ENCODE measurements at regions not wholly inside any gene's neighbourhood (a gene's known extent, or its start where the extent isn't known, plus 50 kb on each side); places are given as distances from the start of the nearest gene placed in this dataset.

GRCh38 chr1:80023358-80023757 is 1016.8 kb upstream of the ADGRL4 start:
- DNase-seq (ENCODE audit: extremely low spot score), result no peak
- no peaks in the 10 kb centered on the region for H3K4me1 ChIP-seq
- TF ChIP-seq EP300 (IDR thresholded peaks at IDR 0.05), result no peak
- no peak for TF ChIP-seq POLR2A (IDR thresholded peaks at IDR 0.05; ENCODE audit: low read depth)
- TF ChIP-seq POLR2AphosphoS5 (IDR thresholded peaks at IDR 0.05), result no peak
- no peak for TF ChIP-seq CTCF (IDR thresholded peaks at IDR 0.05)
- no peaks in the 10 kb centered on the region for H3K9me3 ChIP-seq
- no peak overlapping the region for H3K27ac ChIP-seq (replicated peaks in 1 of 4)
- no peaks in the 10 kb centered on the region for H3K36me3 ChIP-seq
- 95% methylated on average over 1 of the region's 1 CpG for WGBS
- H3K27me3 ChIP-seq, result no peaks in the 10 kb centered on the region
- H3K4me3 ChIP-seq, result no peak overlapping the region
- intact Hi-C loops (cut with DNase I), result no loop called here

DNA sequence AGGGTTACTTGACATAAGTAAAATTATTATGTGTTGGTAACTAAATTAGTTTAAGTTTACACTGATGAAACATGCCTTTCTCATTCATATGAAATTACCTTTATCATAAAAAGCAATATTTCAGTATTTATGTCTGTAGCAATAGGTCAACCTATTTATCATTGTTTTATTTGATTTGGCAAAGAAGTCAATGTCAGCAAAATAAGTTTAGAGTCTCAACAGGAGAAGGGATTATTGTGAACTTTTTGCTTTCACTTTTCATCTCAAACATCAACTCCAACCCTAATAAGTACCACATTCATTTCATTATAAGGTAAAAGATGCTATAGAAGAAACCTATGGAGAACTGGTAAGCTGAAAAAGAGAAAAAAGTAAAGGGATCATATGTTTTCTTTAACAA is 1015.4 kb upstream of the ADGRL4 start:
- Histone ChIP-seq H3K9me3 (no peaks in the 10 kb centered on the region), H3K4me3 (no peak overlapping the region), H3K27ac (replicated peaks in 1 of 4) (no peak overlapping the region), H3K36me3 (no peaks in the 10 kb centered on the region), H3K27me3 (no peaks in the 10 kb centered on the region), H3K4me1 (no peaks in the 10 kb centered on the region)
- TF ChIP-seq POLR2AphosphoS5 (IDR thresholded peaks at IDR 0.05) (no peak), POLR2A (IDR thresholded peaks at IDR 0.05; ENCODE audit: low read depth) (no peak), CTCF (IDR thresholded peaks at IDR 0.05) (no peak), EP300 (IDR thresholded peaks at IDR 0.05) (no peak)
- no peak for DNase-seq (ENCODE audit: extremely low spot score)
- intact Hi-C loops (cut with DNase I), result no loop called here

DNA sequence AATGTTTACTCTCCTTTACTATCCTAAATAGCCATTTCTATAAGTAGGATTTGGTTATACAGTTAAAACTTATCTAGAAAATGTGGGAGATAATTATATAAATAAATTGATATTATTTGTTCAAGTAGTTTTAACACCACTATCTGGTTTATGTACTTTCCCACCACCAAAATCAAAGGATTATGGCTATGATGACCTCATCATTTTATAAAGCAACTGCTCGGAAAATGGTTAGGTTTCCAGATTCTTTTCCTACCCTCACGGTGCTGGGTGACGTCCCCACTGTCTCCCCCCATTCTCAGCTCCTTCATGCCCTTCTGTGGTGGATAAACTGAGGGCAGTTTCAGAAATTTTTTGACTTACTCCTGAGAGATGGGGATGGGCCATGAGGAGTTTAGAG is 1011.8 kb upstream of the ADGRL4 start:
- TF ChIP-seq EP300 (IDR thresholded peaks at IDR 0.05) (no peak), POLR2A (IDR thresholded peaks at IDR 0.05; ENCODE audit: low read depth) (no peak), CTCF (IDR thresholded peaks at IDR 0.05) (no peak), POLR2AphosphoS5 (IDR thresholded peaks at IDR 0.05) (no peak)
- H3K4me3 ChIP-seq, result no peak overlapping the region
- intact Hi-C loops (cut with DNase I), result no loop called here
- H3K27ac ChIP-seq (replicated peaks in 1 of 4), result no peak overlapping the region
- H3K9me3 ChIP-seq, result no peaks in the 10 kb centered on the region
- no peaks in the 10 kb centered on the region for H3K4me1 ChIP-seq
- no peak for DNase-seq (ENCODE audit: extremely low spot score)
- H3K36me3 ChIP-seq, result no peaks in the 10 kb centered on the region
- WGBS, result 93% methylated on average over 3 of the region's 3 CpGs
- H3K27me3 ChIP-seq, result no peaks in the 10 kb centered on the region

- H3K36me3 ChIP-seq, result no peaks in the 10 kb centered on the region
- H3K27ac ChIP-seq (replicated peaks in 1 of 4), result no peak overlapping the region
- no peak for DNase-seq (ENCODE audit: extremely low spot score)
- WGBS, result 94% methylated on average over 1 of the region's 1 CpG
- H3K27me3 ChIP-seq, result no peaks in the 10 kb centered on the region
- intact Hi-C loops (cut with DNase I), result no loop called here
- peaks cover 0 to 6% (median 0%) of the 10 kb centered on the region in 4 donors for H3K4me1 ChIP-seq
- TF ChIP-seq POLR2AphosphoS5 (IDR thresholded peaks at IDR 0.05) (no peak), EP300 (IDR thresholded peaks at IDR 0.05) (no peak), POLR2A (IDR thresholded peaks at IDR 0.05; ENCODE audit: low read depth) (no peak), CTCF (IDR thresholded peaks at IDR 0.05) (no peak)
- no peaks in the 10 kb centered on the region for H3K9me3 ChIP-seq
- no peak overlapping the region for H3K4me3 ChIP-seq
Observed at GRCh38 chr1:80008934-80009333, 1002.4 kb upstream of the ADGRL4 start.

GRCh38 chr1:80003250-80003649 is 996.7 kb upstream of the ADGRL4 start:
- H3K36me3 ChIP-seq, result no peaks in the 10 kb centered on the region
- H3K27me3 ChIP-seq, result no peaks in the 10 kb centered on the region
- DNase-seq (ENCODE audit: extremely low spot score), result no peak
- no peak overlapping the region for H3K4me3 ChIP-seq
- H3K4me1 ChIP-seq, result peaks cover 0 to 6% (median 0%) of the 10 kb centered on the region in 4 donors
- no peak overlapping the region for H3K27ac ChIP-seq (replicated peaks in 1 of 4)
- peaks cover 0 to 6% (median 0%) of the 10 kb centered on the region in 4 donors for H3K9me3 ChIP-seq
- intact Hi-C loops (cut with DNase I), result no loop called here
- TF ChIP-seq POLR2A (IDR thresholded peaks at IDR 0.05; ENCODE audit: low read depth) (no peak), POLR2AphosphoS5 (IDR thresholded peaks at IDR 0.05) (no peak), CTCF (IDR thresholded peaks at IDR 0.05) (no peak), EP300 (IDR thresholded peaks at IDR 0.05) (no peak)
